MCF 10A (cell line): ENCODE measurements at regions not wholly inside any gene's neighbourhood (a gene's known extent, or its start where the extent isn't known, plus 50 kb on each side); places are given as distances from the start of the nearest gene placed in this dataset.

Source experiments
- BruUV-seq: library from RNA; stranded (reverse); fragments of 400-500 nt; replicated peaks from 2 replicates; lab custom pipeline; 2021; lab: Mats Ljungman, UMichigan
- CTCF ChIA-PET: fragments of 300-600 bp; sonication (Branson Sonifier 250); formaldehyde crosslinking; extraction: SDS; loops from one replicate; lab custom pipeline; 2021; ENCODE audit warnings: antibody characterized with exemption, inconsistent platforms; lab: Yijun Ruan, JAX
- POLR2A ChIA-PET: fragments of 300-600, 350-650 bp; sonication (Branson Sonifier 250); formaldehyde crosslinking; extraction: SDS; loops from one replicate; lab custom pipeline; 2020; ENCODE audit warnings: antibody characterized with exemption, inconsistent platforms; lab: Yijun Ruan, JAX
- DNase-seq: peaks from one replicate; pipeline ENCODE4 v3.0.0-alpha.2; 2018; ENCODE audit not compliant: unreplicated experiment
- H3K27ac Mint-ChIP-seq: one replicate; pipeline ENCODE4 v1.8.0; 2022; ENCODE audit warnings: mild to moderate bottlenecking, low read depth, mixed read lengths; ENCODE audit not compliant: unreplicated experiment
- H3K27me3 Mint-ChIP-seq: one replicate; pipeline ENCODE4 v1.8.0; 2022; ENCODE audit warnings: mixed read lengths; ENCODE audit not compliant: insufficient read depth, unreplicated experiment
- H3K36me3 Mint-ChIP-seq: one replicate; pipeline ENCODE4 v1.8.0; 2022; ENCODE audit warnings: mild to moderate bottlenecking, moderate library complexity, mixed read lengths; ENCODE audit not compliant: insufficient read depth, unreplicated experiment
- H3K4me1 Mint-ChIP-seq: one replicate; pipeline ENCODE4 v1.8.0; 2022; ENCODE audit warnings: mixed read lengths; ENCODE audit not compliant: insufficient read depth, unreplicated experiment
- H3K4me3 Mint-ChIP-seq: one replicate; pipeline ENCODE4 v1.8.0; 2022; ENCODE audit warnings: mild to moderate bottlenecking, moderate library complexity, mixed read lengths; ENCODE audit not compliant: unreplicated experiment
- H3K9me3 Mint-ChIP-seq: one replicate; pipeline ENCODE4 v1.8.0; 2022; ENCODE audit warnings: mixed read lengths; ENCODE audit not compliant: unreplicated experiment
- CTCF ChIP-seq: fragments of 200-600 bp; IDR thresholded peaks from one replicate; pipeline ENCODE4 v1.8.0; 2022; ENCODE audit warnings: antibody characterized with exemption, mild to moderate bottlenecking; ENCODE audit not compliant: unreplicated experiment
- intact Hi-C: fragments of 100-400 bp; cut with micrococcal nuclease; formaldehyde crosslinking; loops from 2 replicates; pipeline ENCODE4 v1.14.1; 2022

- ChIA-PET CTCF (interaction anchor here (0.6 kb wide), 1 partner anchor 492 kb away, joined by 5 read pairs; no protein-coding TSS in a partner anchor), POLR2A (no interaction called here)
- Mint-ChIP-seq H3K4me3 (no peak overlapping the region), H3K36me3 (no peaks in the 10 kb centered on the region), H3K27me3 (no peaks in the 10 kb centered on the region), H3K4me1 (no peaks in the 10 kb centered on the region), H3K27ac (no peak overlapping the region), H3K9me3 (no peaks in the 10 kb centered on the region)
- no peak for DNase-seq
- no peak for TF ChIP-seq CTCF
- intact Hi-C loops = no loop called here
- no TSS peak for BruUV-seq
Measured at GRCh38 chr2:204475399-204475798, 69.9 kb upstream of the PARD3B start.

- no peaks in the 10 kb centered on the region for H3K9me3 Mint-ChIP-seq
- CTCF ChIA-PET = interaction anchor here (0.6 kb wide), 1 partner anchor 553 kb away, joined by 3 read pairs; no protein-coding TSS in a partner anchor
Measured at GRCh38 chr2:204477358-204477950, 67.8 kb upstream of the PARD3B start.

GRCh38 chr2:204479557-204479956 lies 65.7 kb upstream of the PARD3B start:
- intact Hi-C loops = no loop called here
- TF ChIP-seq CTCF = no peak
- DNase-seq = peak; percentile 10
- Mint-ChIP-seq H3K9me3 (no peaks in the 10 kb centered on the region), H3K27me3 (no peaks in the 10 kb centered on the region), H3K4me3 (no peak overlapping the region), H3K27ac (no peak overlapping the region), H3K36me3 (no peaks in the 10 kb centered on the region), H3K4me1 (no peaks in the 10 kb centered on the region)
- ChIA-PET POLR2A (interaction anchor here (0.8 kb wide), 1 partner anchor 186 kb away, joined by 3 read pairs; no protein-coding TSS in a partner anchor), CTCF (interaction anchor here (0.6 kb wide), 1 partner anchor 1167 kb away, joined by 3 read pairs; no protein-coding TSS in a partner anchor)
- no TSS peak for BruUV-seq

More at GRCh38 chr2:204477358-204477950, 67.8 kb upstream of the PARD3B start:
- TF ChIP-seq CTCF = no peak
- no peak overlapping the region for H3K27ac Mint-ChIP-seq
- BruUV-seq = no TSS peak
- no peak for DNase-seq
- H3K4me3 Mint-ChIP-seq = no peak overlapping the region
- POLR2A ChIA-PET = no interaction called here
- H3K36me3 Mint-ChIP-seq = no peaks in the 10 kb centered on the region
- intact Hi-C loops = no loop called here
- no peaks in the 10 kb centered on the region for H3K4me1 Mint-ChIP-seq
- H3K27me3 Mint-ChIP-seq = no peaks in the 10 kb centered on the region

- no peak overlapping the region for H3K4me3 Mint-ChIP-seq
- no peaks in the 10 kb centered on the region for H3K9me3 Mint-ChIP-seq
- no peaks in the 10 kb centered on the region for H3K27me3 Mint-ChIP-seq
- CTCF ChIA-PET = no interaction called here
- H3K27ac Mint-ChIP-seq = no peak overlapping the region
- no peaks in the 10 kb centered on the region for H3K36me3 Mint-ChIP-seq
- TF ChIP-seq CTCF = no peak
- no peak for DNase-seq
- POLR2A ChIA-PET = interaction anchor here (0.7 kb wide), 1 partner anchor 66 kb away, joined by 3 read pairs; no protein-coding TSS in a partner anchor
- no peaks in the 10 kb centered on the region for H3K4me1 Mint-ChIP-seq
- intact Hi-C loops = no loop called here
- no TSS peak for BruUV-seq
Measured at GRCh38 chr2:204480676-204481075, 64.6 kb upstream of the PARD3B start.
